ENCODE measurements at regions not wholly inside any gene's neighbourhood (a gene's known extent, or its start where the extent isn't known, plus 50 kb on each side); places are given as distances from the start of the nearest gene placed in this dataset.

GRCh38 chr7:109694149-109695071 lies 1124.7 kb downstream of the DNAJB9 start (continued):
- TF ChIP-seq CSRNP3 (CRISPR knock-in tag; IDR thresholded peaks at IDR 0.05) (peak; percentile 99), CSDC2 (CRISPR knock-in tag; IDR thresholded peaks at IDR 0.05) (peak; percentile 25; the same call in 1 of the 2 replicates), TOX (CRISPR knock-in tag; IDR thresholded peaks at IDR 0.05; ENCODE audit: borderline replicate concordance) (no peak)

- TF ChIP-seq ISL1 (CRISPR knock-in tag; IDR thresholded peaks at IDR 0.05) (peak; percentile 97), RARB (CRISPR knock-in tag; IDR thresholded peaks at IDR 0.05) (no peak), PATZ1 (CRISPR knock-in tag; IDR thresholded peaks at IDR 0.05; ENCODE audit: borderline replicate concordance) (no peak), BACH2 (CRISPR knock-in tag; IDR thresholded peaks at IDR 0.05; ENCODE audit: borderline replicate concordance) (no peak), PPARA (CRISPR knock-in tag; IDR thresholded peaks at IDR 0.05; ENCODE audit: borderline replicate concordance) (no peak), GLIS3 (CRISPR knock-in tag; IDR thresholded peaks at IDR 0.05) (no peak), ZC3H10 (CRISPR knock-in tag; IDR thresholded peaks at IDR 0.05) (no peak), ZFP3 (CRISPR knock-in tag; IDR thresholded peaks at IDR 0.05) (peak; percentile 75; the same call in 1 of the 2 replicates), OSR1 (CRISPR knock-in tag; IDR thresholded peaks at IDR 0.05) (no peak), ZNF8 (CRISPR knock-in tag; IDR thresholded peaks at IDR 0.05) (no peak), TSHZ2 (CRISPR knock-in tag; IDR thresholded peaks at IDR 0.05) (no peak), ZNF70 (CRISPR knock-in tag; IDR thresholded peaks at IDR 0.05) (no peak), POU6F1 (CRISPR knock-in tag; IDR thresholded peaks at IDR 0.05; ENCODE audit: borderline replicate concordance, low read depth) (no peak; the same call in 1 of the 2 replicates), CSDC2 (CRISPR knock-in tag; IDR thresholded peaks at IDR 0.05) (no peak), TOX (CRISPR knock-in tag; IDR thresholded peaks at IDR 0.05; ENCODE audit: borderline replicate concordance) (no peak), ESRRG (CRISPR knock-in tag; IDR thresholded peaks at IDR 0.05) (no peak; the same call in 1 of the 2 replicates), TCF4 (CRISPR knock-in tag; IDR thresholded peaks at IDR 0.05; ENCODE audit: borderline replicate concordance) (peak; percentile 58), ARNTL (CRISPR knock-in tag; IDR thresholded peaks at IDR 0.05; ENCODE audit: borderline replicate concordance, low read depth) (no peak), CSRNP3 (CRISPR knock-in tag; IDR thresholded peaks at IDR 0.05) (no peak), ZFP30 (CRISPR knock-in tag; IDR thresholded peaks at IDR 0.05) (no peak), ZNF565 (CRISPR knock-in tag; conservative IDR thresholded peaks at IDR 0.05; ENCODE audit: low read depth) (no peak), CREB5 (CRISPR knock-in tag; IDR thresholded peaks at IDR 0.05; ENCODE audit: low read depth) (peak; percentile 99), SNAI2 (CRISPR knock-in tag; IDR thresholded peaks at IDR 0.05) (peak; percentile 90)
- no peak for ATAC-seq
These were observed 1125.7 kb downstream of the DNAJB9 start for GRCh38 chr7:109695419-109695818.

Measured in SK-N-SH treated with all-trans-retinoic acid at 6 μM for 48 hours (cell line).